ENCODE measurements at regions not wholly inside any gene's neighbourhood (a gene's known extent, or its start where the extent isn't known, plus 50 kb on each side); places are given as distances from the start of the nearest gene placed in this dataset.

GRCh38 chr12:59119676-59120075 lies 199.4 kb upstream of the LRIG3 start:
- Histone ChIP-seq H3K79me2 (ENCODE audit: control insufficient read depth, insufficient read depth, low read length) (no peaks in the 10 kb centered on the region), H3K27ac (ENCODE audit: low read length in 2 of 2) (no peak overlapping the region), H3K9me3 (ENCODE audit: control extremely low read depth in 1 of 3, control insufficient read depth in 2 of 3, insufficient read depth in 1 of 3, low read length in 2 of 3) (peaks cover 0 to 1% (median 0%) of the 10 kb centered on the region in 3 donors), H3K4me3 (ENCODE audit: control extremely low read depth in 1 of 5, extremely low read depth in 1 of 5, insufficient read depth in 1 of 5, low read depth in 2 of 5, low read length in 4 of 5) (no peak overlapping the region), H4K20me1 (ENCODE audit: control insufficient read depth, insufficient read depth, low read length, poor library complexity, severe bottlenecking) (no peaks in the 10 kb centered on the region), H3K9ac (ENCODE audit: low read length) (no peak overlapping the region), H2AFZ (ENCODE audit: insufficient read depth, low read depth, low read length, poor library complexity, severe bottlenecking) (no peak overlapping the region), H3K4me1 (ENCODE audit: control insufficient read depth in 2 of 2, insufficient read depth in 2 of 2, low read length in 2 of 2) (no peaks in the 10 kb centered on the region), H3K36me3 (replicated peaks in 1 of 2; ENCODE audit: control extremely low read depth in 1 of 2, control insufficient read depth in 1 of 2, extremely low read depth in 1 of 2, insufficient read depth in 2 of 2, low read length in 1 of 2) (no peaks in the 10 kb centered on the region), H3K27me3 (replicated peaks in 1 of 4; ENCODE audit: control extremely low read depth in 1 of 4, control insufficient read depth in 3 of 4, insufficient read depth in 4 of 4, low read length in 3 of 4) (no peaks in the 10 kb centered on the region), H3K4me2 (replicated peaks; ENCODE audit: low read depth, low read length, poor library complexity, severe bottlenecking) (no peak overlapping the region)
- intact Hi-C loops (cut with micrococcal nuclease) = no loop called here
- H3K4me3 Mint-ChIP-seq = no peak overlapping the region
- H3K9me3 Mint-ChIP-seq (ENCODE audit: insufficient read depth) = no peaks in the 10 kb centered on the region
- CTCF ChIA-PET = no interaction called here
- H3K27me3 Mint-ChIP-seq = no peaks in the 10 kb centered on the region
- WGBS (ENCODE audit: insufficient coverage) = no CpG with 5 or more reads among the region's 2 CpGs
- H3K4me1 Mint-ChIP-seq = no peaks in the 10 kb centered on the region
- DNase-seq (no peak), ATAC-seq (ENCODE audit: low read depth) (no peak)
- H3K27ac Mint-ChIP-seq = no peak overlapping the region
- POLR2A ChIA-PET = no interaction called here
- TF ChIP-seq EZH2 (IDR thresholded peaks at IDR 0.05; ENCODE audit: borderline replicate concordance, insufficient read depth, low read depth, low read length, poor library complexity, severe bottlenecking) = no peak
- TF ChIP-seq CTCF (IDR thresholded peaks at IDR 0.05) = no peak

- H3K36me3 ChIP-seq (replicated peaks in 1 of 2; ENCODE audit: control extremely low read depth in 1 of 2, control insufficient read depth in 1 of 2, extremely low read depth in 1 of 2, insufficient read depth in 2 of 2, low read length in 1 of 2) = no peaks in the 10 kb centered on the region
- H3K27ac ChIP-seq (ENCODE audit: low read length in 2 of 2) = no peak overlapping the region
- H3K9me3 Mint-ChIP-seq (ENCODE audit: insufficient read depth) = no peaks in the 10 kb centered on the region
- no peak overlapping the region for H2AFZ ChIP-seq (ENCODE audit: insufficient read depth, low read depth, low read length, poor library complexity, severe bottlenecking)
- H3K4me1 ChIP-seq (ENCODE audit: control insufficient read depth in 2 of 2, insufficient read depth in 2 of 2, low read length in 2 of 2) = no peaks in the 10 kb centered on the region
- H3K27ac Mint-ChIP-seq = no peak overlapping the region
- H3K9ac ChIP-seq (ENCODE audit: low read length) = no peak overlapping the region
- ChIA-PET POLR2A (no interaction called here), CTCF (no interaction called here)
- no peaks in the 10 kb centered on the region for H3K27me3 Mint-ChIP-seq
- H3K4me2 ChIP-seq (replicated peaks; ENCODE audit: low read depth, low read length, poor library complexity, severe bottlenecking) = no peak overlapping the region
- TF ChIP-seq CTCF (IDR thresholded peaks at IDR 0.05) (no peak), EZH2 (IDR thresholded peaks at IDR 0.05; ENCODE audit: borderline replicate concordance, insufficient read depth, low read depth, low read length, poor library complexity, severe bottlenecking) (no peak)
- no peaks in the 10 kb centered on the region for H3K27me3 ChIP-seq (replicated peaks in 1 of 4; ENCODE audit: control extremely low read depth in 1 of 4, control insufficient read depth in 3 of 4, insufficient read depth in 4 of 4, low read length in 3 of 4)
- H3K4me3 Mint-ChIP-seq = no peak overlapping the region
- WGBS (ENCODE audit: insufficient coverage) = no CpG with 5 or more reads among the region's 3 CpGs
- no peak for ATAC-seq (ENCODE audit: low read depth)
- no peaks in the 10 kb centered on the region for H3K9me3 ChIP-seq (ENCODE audit: control extremely low read depth in 1 of 3, control insufficient read depth in 2 of 3, insufficient read depth in 1 of 3, low read length in 2 of 3)
- no peak for DNase-seq
- H4K20me1 ChIP-seq (ENCODE audit: control insufficient read depth, insufficient read depth, low read length, poor library complexity, severe bottlenecking) = no peaks in the 10 kb centered on the region
- intact Hi-C loops (cut with micrococcal nuclease) = no loop called here
- H3K4me1 Mint-ChIP-seq = no peaks in the 10 kb centered on the region
- no peaks in the 10 kb centered on the region for H3K79me2 ChIP-seq (ENCODE audit: control insufficient read depth, insufficient read depth, low read length)
- H3K4me3 ChIP-seq (ENCODE audit: control extremely low read depth in 1 of 5, extremely low read depth in 1 of 5, insufficient read depth in 1 of 5, low read depth in 2 of 5, low read length in 4 of 5) = no peak overlapping the region
These were observed 198.1 kb upstream of the LRIG3 start for GRCh38 chr12:59118356-59118755.

Data from B cell (primary cell).